ENCODE measurements at regions not wholly inside any gene's neighbourhood (a gene's known extent, or its start where the extent isn't known, plus 50 kb on each side); places are given as distances from the start of the nearest gene placed in this dataset.

DNA sequence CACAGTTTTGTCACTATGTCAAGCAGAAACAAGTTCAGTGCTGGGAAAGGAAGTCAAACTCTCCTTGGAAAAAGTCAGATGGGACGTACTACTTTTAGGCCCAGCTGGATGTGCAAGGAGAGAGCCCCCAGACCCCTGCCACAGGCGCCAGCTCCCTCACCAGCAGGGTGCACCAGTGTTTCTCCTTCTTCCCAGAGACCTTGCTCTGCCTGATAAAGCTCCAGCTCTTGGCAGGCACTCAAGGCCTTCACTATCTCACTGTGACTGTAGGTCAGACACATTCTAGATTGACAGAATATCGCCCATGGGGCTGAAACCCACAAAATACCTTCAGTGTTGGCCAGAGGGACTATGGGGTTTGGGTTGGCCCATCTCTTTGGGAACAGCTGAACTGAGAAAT, 54.8 kb upstream of the CHRNB4 start:
- TF ChIP-seq, protein P1, sequence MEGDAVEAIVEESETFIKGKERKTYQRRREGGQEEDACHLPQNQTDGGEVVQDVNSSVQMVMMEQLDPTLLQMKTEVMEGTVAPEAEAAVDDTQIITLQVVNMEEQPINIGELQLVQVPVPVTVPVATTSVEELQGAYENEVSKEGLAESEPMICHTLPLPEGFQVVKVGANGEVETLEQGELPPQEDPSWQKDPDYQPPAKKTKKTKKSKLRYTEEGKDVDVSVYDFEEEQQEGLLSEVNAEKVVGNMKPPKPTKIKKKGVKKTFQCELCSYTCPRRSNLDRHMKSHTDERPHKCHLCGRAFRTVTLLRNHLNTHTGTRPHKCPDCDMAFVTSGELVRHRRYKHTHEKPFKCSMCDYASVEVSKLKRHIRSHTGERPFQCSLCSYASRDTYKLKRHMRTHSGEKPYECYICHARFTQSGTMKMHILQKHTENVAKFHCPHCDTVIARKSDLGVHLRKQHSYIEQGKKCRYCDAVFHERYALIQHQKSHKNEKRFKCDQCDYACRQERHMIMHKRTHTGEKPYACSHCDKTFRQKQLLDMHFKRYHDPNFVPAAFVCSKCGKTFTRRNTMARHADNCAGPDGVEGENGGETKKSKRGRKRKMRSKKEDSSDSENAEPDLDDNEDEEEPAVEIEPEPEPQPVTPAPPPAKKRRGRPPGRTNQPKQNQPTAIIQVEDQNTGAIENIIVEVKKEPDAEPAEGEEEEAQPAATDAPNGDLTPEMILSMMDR (IDR thresholded peaks at IDR 0.05), result no peak
- Histone ChIP-seq H3K36me3 (no peaks in the 10 kb centered on the region), H3K27me3 (no peaks in the 10 kb centered on the region), H3K9me3 (no peaks in the 10 kb centered on the region), H3K4me1 (no peaks in the 10 kb centered on the region), H3K27ac (no peak overlapping the region), H3K4me3 (no peak overlapping the region)
- intact Hi-C loops (cut with DNase I), result no loop called here
- DNase-seq (ENCODE audit: low spot score in 2 of 2), result no peak

GRCh38 chr15:78695046-78695671, 54.1 kb upstream of the CHRNB4 start:
- H3K9me3 ChIP-seq, result no peaks in the 10 kb centered on the region
- no peak overlapping the region for H3K27ac ChIP-seq
- H3K4me3 ChIP-seq, result no peak overlapping the region
- TF ChIP-seq, protein P1 (IDR thresholded peaks at IDR 0.05), result no peak
- H3K27me3 ChIP-seq, result no peaks in the 10 kb centered on the region
- no peaks in the 10 kb centered on the region for H3K4me1 ChIP-seq
- DNase-seq (ENCODE audit: low spot score in 2 of 2), result no peak
- intact Hi-C loops (cut with DNase I), result no loop called here
- no peaks in the 10 kb centered on the region for H3K36me3 ChIP-seq

DNA sequence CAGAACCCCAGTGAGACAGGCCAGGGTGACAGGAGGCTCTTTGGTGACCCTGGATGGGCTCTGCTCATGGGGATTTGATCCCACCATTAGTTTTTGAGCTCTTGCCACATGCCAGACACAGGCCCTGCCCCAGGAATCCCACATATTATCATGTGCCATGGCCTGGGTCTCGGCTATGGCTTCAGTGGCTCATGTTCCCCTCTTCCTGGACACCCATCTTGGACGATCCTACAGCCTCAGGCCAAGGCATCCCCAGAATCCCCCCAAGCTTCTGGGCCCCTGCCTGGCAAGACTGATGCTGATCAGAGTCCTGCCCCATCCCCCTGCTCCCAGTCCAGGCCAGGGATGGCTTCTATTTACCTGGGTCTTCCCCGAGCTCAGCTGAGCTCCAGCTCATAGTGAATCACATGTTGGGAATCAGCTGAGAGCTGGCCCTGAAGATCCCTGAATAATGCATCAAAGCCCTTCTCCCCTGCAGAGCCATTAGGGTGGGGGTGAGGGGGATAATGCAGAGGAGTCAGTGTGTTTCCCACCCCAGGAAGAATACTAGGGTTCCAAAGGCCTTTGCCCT, 50.9 kb upstream of the CHRNB4 start:
- intact Hi-C loops (cut with DNase I), result no loop called here
- H3K36me3 ChIP-seq, result no peaks in the 10 kb centered on the region
- TF ChIP-seq, protein P1 (IDR thresholded peaks at IDR 0.05), result no peak

DNA sequence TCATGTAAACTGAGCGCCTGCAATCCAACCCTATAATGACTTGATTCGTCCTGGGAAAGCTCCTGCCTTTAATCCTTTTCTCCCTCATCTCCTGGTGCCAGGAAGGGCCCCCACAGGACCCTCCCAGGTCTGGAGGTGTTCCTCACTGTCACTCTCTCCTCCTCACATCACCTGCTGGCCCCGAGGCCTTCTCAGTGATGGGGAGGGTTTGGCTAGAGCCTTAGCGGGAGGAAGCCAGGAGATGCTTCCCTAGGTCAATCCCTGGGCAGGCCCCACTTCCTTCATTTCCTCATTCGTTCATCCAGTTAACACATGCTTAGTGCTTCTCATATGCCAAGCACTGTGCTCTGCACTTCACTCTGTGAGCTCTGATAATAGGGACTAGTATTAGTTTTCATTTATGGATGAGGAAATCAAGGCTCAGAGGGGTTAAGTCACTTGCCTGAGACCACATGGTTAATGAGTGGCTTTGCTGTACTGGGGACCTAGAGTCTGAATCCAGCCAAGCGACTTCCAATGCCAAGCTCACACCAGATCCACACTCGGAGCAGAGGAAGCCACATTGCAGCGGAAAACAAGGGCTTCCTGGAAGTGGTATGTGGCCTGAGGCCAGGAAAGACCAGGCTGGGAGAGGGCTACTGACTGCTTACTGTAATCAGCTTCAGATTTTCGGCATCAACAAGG, 50.3 kb upstream of the CHRNB4 start:
- Histone ChIP-seq H3K9me3 (no peaks in the 10 kb centered on the region), H3K27me3 (no peaks in the 10 kb centered on the region), H3K4me1 (no peaks in the 10 kb centered on the region), H3K4me3 (no peak overlapping the region), H3K27ac (no peak overlapping the region), H3K36me3 (no peaks in the 10 kb centered on the region)
- intact Hi-C loops (cut with DNase I), result no loop called here
- TF ChIP-seq, protein P1 (IDR thresholded peaks at IDR 0.05), result no peak
- no peak for DNase-seq (ENCODE audit: low spot score in 2 of 2)

More for the DNA sequence above, 50.9 kb upstream of the CHRNB4 start:
- H3K4me3 ChIP-seq, result no peak overlapping the region
- H3K4me1 ChIP-seq, result no peaks in the 10 kb centered on the region
- no peaks in the 10 kb centered on the region for H3K27me3 ChIP-seq
- no peaks in the 10 kb centered on the region for H3K9me3 ChIP-seq
- DNase-seq (ENCODE audit: low spot score in 2 of 2), result no peak
- H3K27ac ChIP-seq, result no peak overlapping the region

Measured in ascending aorta (tissue), 2 donors.